ENCODE measurements at regions not wholly inside any gene's neighbourhood (a gene's known extent, or its start where the extent isn't known, plus 50 kb on each side); places are given as distances from the start of the nearest gene placed in this dataset.

- H3K27ac ChIP-seq (ENCODE audit: low read depth, low read length): no peak overlapping the region
- no peaks in the 10 kb centered on the region for H3K79me2 ChIP-seq (ENCODE audit: control insufficient read depth, low read length)
- H3K4me1 ChIP-seq (ENCODE audit: control insufficient read depth, low read length): no peaks in the 10 kb centered on the region
- H3K9me3 ChIP-seq (ENCODE audit: control insufficient read depth, insufficient read depth, low read length): no peaks in the 10 kb centered on the region
- no peak overlapping the region for H3K4me3 ChIP-seq (ENCODE audit: low read length)
- H3K36me3 ChIP-seq (ENCODE audit: control insufficient read depth, low read length): no peaks in the 10 kb centered on the region
- H3K4me2 ChIP-seq (ENCODE audit: low read length): no peak overlapping the region
- TF ChIP-seq EZH2phosphoT487 (IDR thresholded peaks at IDR 0.05; ENCODE audit: borderline replicate concordance, low read length): no peak
- TF ChIP-seq, protein P1, sequence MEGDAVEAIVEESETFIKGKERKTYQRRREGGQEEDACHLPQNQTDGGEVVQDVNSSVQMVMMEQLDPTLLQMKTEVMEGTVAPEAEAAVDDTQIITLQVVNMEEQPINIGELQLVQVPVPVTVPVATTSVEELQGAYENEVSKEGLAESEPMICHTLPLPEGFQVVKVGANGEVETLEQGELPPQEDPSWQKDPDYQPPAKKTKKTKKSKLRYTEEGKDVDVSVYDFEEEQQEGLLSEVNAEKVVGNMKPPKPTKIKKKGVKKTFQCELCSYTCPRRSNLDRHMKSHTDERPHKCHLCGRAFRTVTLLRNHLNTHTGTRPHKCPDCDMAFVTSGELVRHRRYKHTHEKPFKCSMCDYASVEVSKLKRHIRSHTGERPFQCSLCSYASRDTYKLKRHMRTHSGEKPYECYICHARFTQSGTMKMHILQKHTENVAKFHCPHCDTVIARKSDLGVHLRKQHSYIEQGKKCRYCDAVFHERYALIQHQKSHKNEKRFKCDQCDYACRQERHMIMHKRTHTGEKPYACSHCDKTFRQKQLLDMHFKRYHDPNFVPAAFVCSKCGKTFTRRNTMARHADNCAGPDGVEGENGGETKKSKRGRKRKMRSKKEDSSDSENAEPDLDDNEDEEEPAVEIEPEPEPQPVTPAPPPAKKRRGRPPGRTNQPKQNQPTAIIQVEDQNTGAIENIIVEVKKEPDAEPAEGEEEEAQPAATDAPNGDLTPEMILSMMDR (IDR thresholded peaks at IDR 0.05; ENCODE audit: low read depth, low read length, poor library complexity, severe bottlenecking): no peak
- no peaks in the 10 kb centered on the region for H3F3A ChIP-seq (ENCODE audit: control insufficient read depth, insufficient read depth)
- H3K9me2 ChIP-seq (replicated peaks; ENCODE audit: control insufficient read depth, low read length): no peaks in the 10 kb centered on the region
- H3K27me3 ChIP-seq (ENCODE audit: control insufficient read depth, low read length): no peaks in the 10 kb centered on the region
- H4K20me1 ChIP-seq (ENCODE audit: control insufficient read depth, insufficient read depth, low read depth, low read length): no peaks in the 10 kb centered on the region
Measured at GRCh38 chr10:128895473-128895872, 571.6 kb upstream of the MGMT start.

GRCh38 chr10:128896116-128896795, 570.8 kb upstream of the MGMT start:
- Histone ChIP-seq H3K36me3 (ENCODE audit: control insufficient read depth, low read length) (no peaks in the 10 kb centered on the region), H3K9me2 (replicated peaks; ENCODE audit: control insufficient read depth, low read length) (no peaks in the 10 kb centered on the region), H3K4me2 (ENCODE audit: low read length) (no peak overlapping the region), H3K27me3 (ENCODE audit: control insufficient read depth, low read length) (no peaks in the 10 kb centered on the region), H3K27ac (ENCODE audit: low read depth, low read length) (no peak overlapping the region), H3K4me1 (ENCODE audit: control insufficient read depth, low read length) (no peaks in the 10 kb centered on the region), H3K4me3 (ENCODE audit: low read length) (no peak overlapping the region), H3F3A (ENCODE audit: control insufficient read depth, insufficient read depth) (no peaks in the 10 kb centered on the region), H3K9me3 (ENCODE audit: control insufficient read depth, insufficient read depth, low read length) (no peaks in the 10 kb centered on the region), H4K20me1 (ENCODE audit: control insufficient read depth, insufficient read depth, low read depth, low read length) (no peaks in the 10 kb centered on the region), H3K79me2 (ENCODE audit: control insufficient read depth, low read length) (no peaks in the 10 kb centered on the region)
- TF ChIP-seq, protein P1 (IDR thresholded peaks at IDR 0.05; ENCODE audit: low read depth, low read length, poor library complexity, severe bottlenecking): no peak
- TF ChIP-seq EZH2phosphoT487 (IDR thresholded peaks at IDR 0.05; ENCODE audit: borderline replicate concordance, low read length): no peak

DNA sequence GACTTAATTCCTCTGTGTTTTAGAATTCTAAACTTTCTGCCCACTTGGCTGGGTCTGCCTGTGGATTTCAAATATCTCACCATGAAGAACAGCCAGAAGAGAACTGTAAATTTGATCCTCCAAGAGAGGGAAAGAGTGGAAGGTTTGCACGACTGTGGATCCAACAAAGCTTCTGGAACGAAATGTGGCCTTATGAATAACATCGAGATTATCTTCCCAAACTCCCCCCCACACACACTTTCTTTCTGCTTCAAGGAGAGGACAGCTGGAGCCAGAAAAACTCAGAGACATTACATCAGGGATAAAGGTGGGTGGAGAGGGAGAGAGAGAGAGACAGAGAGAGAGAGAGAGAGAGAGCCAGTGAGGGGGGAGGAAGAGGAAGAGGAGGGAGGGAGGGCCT, 570.1 kb upstream of the MGMT start:
- H3K4me3 ChIP-seq (ENCODE audit: low read length): no peak overlapping the region
- H3K9me2 ChIP-seq (replicated peaks; ENCODE audit: control insufficient read depth, low read length): no peaks in the 10 kb centered on the region
- H3K79me2 ChIP-seq (ENCODE audit: control insufficient read depth, low read length): no peaks in the 10 kb centered on the region
- H4K20me1 ChIP-seq (ENCODE audit: control insufficient read depth, insufficient read depth, low read depth, low read length): no peaks in the 10 kb centered on the region
- H3K27me3 ChIP-seq (ENCODE audit: control insufficient read depth, low read length): no peaks in the 10 kb centered on the region
- no peaks in the 10 kb centered on the region for H3F3A ChIP-seq (ENCODE audit: control insufficient read depth, insufficient read depth)
- no peak overlapping the region for H3K4me2 ChIP-seq (ENCODE audit: low read length)
- H3K36me3 ChIP-seq (ENCODE audit: control insufficient read depth, low read length): no peaks in the 10 kb centered on the region
- no peak overlapping the region for H3K27ac ChIP-seq (ENCODE audit: low read depth, low read length)
- H3K4me1 ChIP-seq (ENCODE audit: control insufficient read depth, low read length): no peaks in the 10 kb centered on the region
- no peaks in the 10 kb centered on the region for H3K9me3 ChIP-seq (ENCODE audit: control insufficient read depth, insufficient read depth, low read length)
- no peak for TF ChIP-seq EZH2phosphoT487 (IDR thresholded peaks at IDR 0.05; ENCODE audit: borderline replicate concordance, low read length)
- TF ChIP-seq, protein P1 (IDR thresholded peaks at IDR 0.05; ENCODE audit: low read depth, low read length, poor library complexity, severe bottlenecking): no peak

Measured in DOHH2 (cell line).